ENCODE measurements at regions not wholly inside any gene's neighbourhood (a gene's known extent, or its start where the extent isn't known, plus 50 kb on each side); places are given as distances from the start of the nearest gene placed in this dataset.
"Not testable (repeated sequence)": the region's sequence is repeated elsewhere in the genome, so short reads cannot be mapped to it uniquely, and the experiment has no call there.

- H3K4me3 ChIP-seq (ENCODE audit: insufficient read depth, low read depth, low read length); H3K27me3 ChIP-seq (ENCODE audit: control insufficient read depth, insufficient read depth, low read length); H2AK9ac ChIP-seq (replicated peaks; ENCODE audit: low read depth, low read length, poor library complexity); in situ Hi-C loops (cut with MboI; ENCODE audit: low sequenced_read_pairs); H4K91ac ChIP-seq (ENCODE audit: insufficient read depth, low read depth, low read length); H3K4me1 ChIP-seq (ENCODE audit: control insufficient read depth, insufficient read depth, low read length); POLR2A ChIA-PET (ENCODE audit: unreplicated experiment); H4K5ac ChIP-seq (ENCODE audit: low read depth, low read length); H4K20me1 ChIP-seq (ENCODE audit: insufficient read depth, low read length); H2AK5ac ChIP-seq (ENCODE audit: low read depth, low read length); CTCF ChIA-PET; H3K56ac ChIP-seq (ENCODE audit: extremely low read depth, insufficient read depth, low read length); H3K14ac ChIP-seq (replicated peaks; ENCODE audit: low read depth, low read length); H3K4ac ChIP-seq (ENCODE audit: low read depth, low read length); H3K9me3 ChIP-seq (ENCODE audit: control insufficient read depth, insufficient read depth, low read length); BruUV-seq (replicated peaks); H2AFZ ChIP-seq (replicated peaks; ENCODE audit: low read length, poor library complexity); H3K9ac ChIP-seq (ENCODE audit: low read depth, low read length); intact Hi-C loops (cut with micrococcal nuclease); dilution Hi-C loops (cut with HindIII; ENCODE audit: low sequenced_read_pairs, unreplicated experiment); H2BK120ac ChIP-seq (ENCODE audit: low read depth, low read length); H4K8ac ChIP-seq (ENCODE audit: low read depth in 2 of 2, low read length in 2 of 2); H2BK15ac ChIP-seq (ENCODE audit: low read depth, low read length); ATAC-seq (ENCODE audit: low read depth); H2BK5ac ChIP-seq (ENCODE audit: low read depth, low read length, poor library complexity, severe bottlenecking); H3K79me1 ChIP-seq (ENCODE audit: low read depth in 1 of 2, low read length in 2 of 2); H3K9me1 ChIP-seq (ENCODE audit: insufficient read depth, low read length); H2BK20ac ChIP-seq (ENCODE audit: low read depth, low read length); H3K23ac ChIP-seq (ENCODE audit: low read depth, low read length); H3K18ac ChIP-seq (ENCODE audit: low read depth, low read length); H3K27ac ChIP-seq (ENCODE audit: insufficient read depth, low read length); H3K4me2 ChIP-seq (ENCODE audit: low read depth, low read length); DNase-seq; H3K36me3 ChIP-seq (ENCODE audit: control insufficient read depth, insufficient read depth, low read length): not testable (repeated sequence)
- 29% methylated on average over 1 of the region's 1 CpG; no CpG with 5 or more reads in 1 of the 2 experiments for WGBS, 2 experiments (ENCODE audit: extremely low coverage in 2 of 2, insufficient read length in 1 of 2)
Measured at GRCh38 chr1:121469395-121469794, 284.6 kb downstream of the SRGAP2C start.

- H3K36me3 ChIP-seq (ENCODE audit: control insufficient read depth, insufficient read depth, low read length); H2BK15ac ChIP-seq (ENCODE audit: low read depth, low read length); ATAC-seq (ENCODE audit: low read depth); in situ Hi-C loops (cut with MboI; ENCODE audit: low sequenced_read_pairs); H2AFZ ChIP-seq (replicated peaks; ENCODE audit: low read length, poor library complexity); H3K4ac ChIP-seq (ENCODE audit: low read depth, low read length); H3K27ac ChIP-seq (ENCODE audit: insufficient read depth, low read length); H4K20me1 ChIP-seq (ENCODE audit: insufficient read depth, low read length); H3K23ac ChIP-seq (ENCODE audit: low read depth, low read length); H3K79me1 ChIP-seq (ENCODE audit: low read depth in 1 of 2, low read length in 2 of 2); H2AK5ac ChIP-seq (ENCODE audit: low read depth, low read length); H3K4me3 ChIP-seq (ENCODE audit: insufficient read depth, low read depth, low read length); H2BK5ac ChIP-seq (ENCODE audit: low read depth, low read length, poor library complexity, severe bottlenecking); H3K9me1 ChIP-seq (ENCODE audit: insufficient read depth, low read length); H3K18ac ChIP-seq (ENCODE audit: low read depth, low read length); H3K9ac ChIP-seq (ENCODE audit: low read depth, low read length); H3K4me2 ChIP-seq (ENCODE audit: low read depth, low read length); CTCF ChIA-PET; H4K91ac ChIP-seq (ENCODE audit: insufficient read depth, low read depth, low read length); H4K5ac ChIP-seq (ENCODE audit: low read depth, low read length); dilution Hi-C loops (cut with HindIII; ENCODE audit: low sequenced_read_pairs, unreplicated experiment); H2BK20ac ChIP-seq (ENCODE audit: low read depth, low read length); H3K4me1 ChIP-seq (ENCODE audit: control insufficient read depth, insufficient read depth, low read length); POLR2A ChIA-PET (ENCODE audit: unreplicated experiment); H2BK120ac ChIP-seq (ENCODE audit: low read depth, low read length); H3K9me3 ChIP-seq (ENCODE audit: control insufficient read depth, insufficient read depth, low read length); H3K14ac ChIP-seq (replicated peaks; ENCODE audit: low read depth, low read length); H4K8ac ChIP-seq (ENCODE audit: low read depth in 2 of 2, low read length in 2 of 2); H3K27me3 ChIP-seq (ENCODE audit: control insufficient read depth, insufficient read depth, low read length); BruUV-seq (replicated peaks); H3K56ac ChIP-seq (ENCODE audit: extremely low read depth, insufficient read depth, low read length); H2AK9ac ChIP-seq (replicated peaks; ENCODE audit: low read depth, low read length, poor library complexity); DNase-seq: not testable (repeated sequence)
- no CpG with 5 or more reads among the region's 2 CpGs for WGBS, 2 experiments (ENCODE audit: extremely low coverage in 2 of 2, insufficient read length in 1 of 2)
- intact Hi-C loops (cut with micrococcal nuclease) = loop anchor here (5.0 kb wide), 2 partner anchors 38 to 87 kb away; no protein-coding TSS in a partner anchor
Measured at GRCh38 chr1:121470401-121470800, 285.6 kb downstream of the SRGAP2C start.
